HepG2 (cell line): ENCODE measurements at regions not wholly inside any gene's neighbourhood (a gene's known extent, or its start where the extent isn't known, plus 50 kb on each side); places are given as distances from the start of the nearest gene placed in this dataset.

ENCODE experiments used
- ATAC-seq: fragments of 200-7000 bp; cut with Tn5 transposase; 3 replicates; pipeline ENCODE4 v1.9.1; 2020; ENCODE audit warnings: mild to moderate bottlenecking, moderate library complexity
- BruUV-seq: library from RNA; stranded (reverse); fragments of 400-500 nt; replicated peaks from 2 replicates; lab custom pipeline; 2021; lab: Mats Ljungman, UMichigan
- CTCF ChIA-PET: fragments of 300-600 bp; formaldehyde crosslinking; extraction: SDS; loops from one replicate; lab custom pipeline; 2021; ENCODE audit warnings: low total read pairs, inconsistent platforms, low intra/inter-chr PET ratio; lab: Yijun Ruan, JAX
- POLR2A ChIA-PET: fragments of 350-600 bp; sonication (Branson Sonifier 250); formaldehyde crosslinking; loops from one replicate; lab custom pipeline; 2020; ENCODE audit warnings: antibody characterized with exemption, inconsistent platforms; lab: Yijun Ruan, JAX
- DNase-seq: peaks from one replicate; pipeline ENCODE4 v3.0.0-alpha.2; 2015; ENCODE audit warnings: low spot score
- FAIRE-seq: peaks from 3 replicates; lab custom pipeline; 2011; peaks lifted over from hg19 to GRCh38; lab: Jason Lieb, UNC
- H2AFZ ChIP-seq: one replicate; pipeline ENCODE4 v1.6.1; 2011; ENCODE audit warnings: low read length, inconsistent platforms
- H3K27ac ChIP-seq: fragments of 300-600 bp; 3 replicates; pipeline ENCODE4 v1.8.0; 2011; ENCODE audit warnings: mixed run types, mild to moderate bottlenecking, mixed read lengths, low read length, inconsistent platforms; ENCODE audit not compliant: insufficient read depth; ENCODE audit errors: extremely low read length
- H3K27me3 ChIP-seq, 2 experiments: fragments of 200-600 bp in 1 of 2; 2 replicates in 1 of 2; 3 replicates in 1 of 2; pipeline versions ENCODE4 v1.6.0 to v1.8.0; 2011; ENCODE audit warnings: low read length in 2 of 2, mild to moderate bottlenecking in 2 of 2, moderate library complexity in 2 of 2, inconsistent platforms in 1 of 2; ENCODE audit not compliant: insufficient read depth in 2 of 2, control insufficient read depth in 1 of 2
- H3K36me3 ChIP-seq, 2 experiments: fragments of 200-600 bp in 1 of 2; replicated peaks in 1 of 2; 2 replicates in 1 of 2; 3 replicates in 1 of 2; pipeline versions ENCODE4 v1.5.1 to v1.8.0; 2011; ENCODE audit warnings: low read length in 2 of 2, inconsistent platforms in 1 of 2; ENCODE audit not compliant: insufficient read depth in 2 of 2, control insufficient read depth in 1 of 2
- H3K4me1 ChIP-seq: 2 replicates; pipeline ENCODE4 v1.5.1; 2012; ENCODE audit warnings: low read length, inconsistent platforms; ENCODE audit not compliant: insufficient read depth
- H3K4me2 ChIP-seq: 2 replicates; pipeline ENCODE4 v1.6.0; 2011; ENCODE audit warnings: low read depth, low read length, inconsistent platforms
- H3K4me3 ChIP-seq, 3 experiments: fragments of 200-600 bp in 1 of 3; sonication (generic), shearing (Covaris generic) in 1 of 3; replicated peaks in 1 of 3; 2 replicates each; pipeline ENCODE4 v1.5.1; 2011 to 2016; ENCODE audit warnings: low read length in 3 of 3, inconsistent platforms in 2 of 3, low read depth in 2 of 3, mild to moderate bottlenecking in 2 of 3, control low read depth in 1 of 3, mixed read lengths in 1 of 3; ENCODE audit not compliant: insufficient read depth in 1 of 3
- H3K79me2 ChIP-seq: one replicate; pipeline ENCODE4 v1.6.1; 2011; ENCODE audit warnings: low read length, inconsistent platforms; ENCODE audit not compliant: insufficient read depth
- H3K9ac ChIP-seq: 2 replicates; pipeline ENCODE4 v1.6.0; 2011; ENCODE audit warnings: mild to moderate bottlenecking, low read depth, low read length, inconsistent platforms; ENCODE audit not compliant: insufficient read depth
- H3K9me3 ChIP-seq: 2 replicates; pipeline ENCODE4 v1.5.1; 2012; ENCODE audit warnings: mild to moderate bottlenecking, low read length
- H4K20me1 ChIP-seq: 2 replicates; pipeline ENCODE4 v1.6.0; 2011; ENCODE audit warnings: inconsistent platforms, mild to moderate bottlenecking, low read length, moderate library complexity; ENCODE audit not compliant: insufficient read depth
- GATA4 ChIP-seq: sonication (generic); IDR thresholded peaks from 2 replicates; pipeline ENCODE4 v1.6.1; 2016; ENCODE audit warnings: antibody characterized with exemption, low read depth, borderline replicate concordance
- HBP1 ChIP-seq: IDR thresholded peaks from 2 replicates; pipeline ENCODE4 v1.6.1; 2016; ENCODE audit warnings: low read depth, control low read depth
- NFATC3 ChIP-seq: sonication (generic); formaldehyde crosslinking; IDR thresholded peaks from 2 replicates; pipeline ENCODE4 v1.5.1; 2020; ENCODE audit warnings: mild to moderate bottlenecking, missing genetic modification reagents
- PREB ChIP-seq: sonication (generic); formaldehyde crosslinking; IDR thresholded peaks from 2 replicates; pipeline ENCODE4 v1.4.0; 2020; ENCODE audit warnings: missing genetic modification reagents
- RAD51 ChIP-seq: fragments of 450-650 bp; IDR thresholded peaks from 2 replicates; pipeline ENCODE4 v1.6.1; 2016; ENCODE audit warnings: borderline replicate concordance
- RBM39 ChIP-seq: fragments of 200-400 bp; formaldehyde crosslinking; IDR thresholded peaks from one replicate; pipeline ENCODE4 v1.6.1; 2018; ENCODE audit warnings: antibody characterized with exemption, mild to moderate bottlenecking, low read depth, low read length; ENCODE audit not compliant: poor library complexity, severe bottlenecking
- ZHX2 ChIP-seq, 2 experiments: sonication (generic) in 1 of 2; formaldehyde crosslinking in 1 of 2; IDR thresholded peaks; 2 replicates each; pipeline versions ENCODE4 v1.6.1 to v1.9.0; 2014 to 2022; ENCODE audit warnings: antibody characterized with exemption in 1 of 2, borderline replicate concordance in 1 of 2, inconsistent platforms in 1 of 2, low read depth in 1 of 2, missing genetic modification reagents in 1 of 2
- ZNF496 ChIP-seq: sonication (generic); formaldehyde crosslinking; IDR thresholded peaks from 2 replicates; pipeline ENCODE4 v1.8.1; 2023; ENCODE audit warnings: mild to moderate bottlenecking, moderate library complexity, missing genetic modification reagents; ENCODE audit not compliant: insufficient replicate concordance
- WGBS: methylation state at CpG from one replicate; pipeline ENCODE4 v1.1.6; 2017; ENCODE audit warnings: low lambda C conversion rate; 5-methylcytosine and 5-hydroxymethylcytosine counted together
- in situ Hi-C: cut with HindIII; loops from 2 replicates; pipeline ENCODE4 v1.10.0; 2017; ENCODE audit warnings: low pct_unique_long_range_greater_than_20kb; ENCODE audit not compliant: extremely low pct_ligation_motif_present
- intact Hi-C: fragments of 100-400 bp; cut with micrococcal nuclease; formaldehyde crosslinking; loops from one replicate; pipeline ENCODE4 v1.10.0; 2022; ENCODE audit not compliant: unreplicated experiment
- TF ChIP-seq, protein P1 (sequence below): sonication (generic); formaldehyde crosslinking; conservative IDR thresholded peaks from 2 replicates; pipeline ENCODE4 v1.4.0; 2020; ENCODE audit warnings: missing genetic modification reagents

DNA sequence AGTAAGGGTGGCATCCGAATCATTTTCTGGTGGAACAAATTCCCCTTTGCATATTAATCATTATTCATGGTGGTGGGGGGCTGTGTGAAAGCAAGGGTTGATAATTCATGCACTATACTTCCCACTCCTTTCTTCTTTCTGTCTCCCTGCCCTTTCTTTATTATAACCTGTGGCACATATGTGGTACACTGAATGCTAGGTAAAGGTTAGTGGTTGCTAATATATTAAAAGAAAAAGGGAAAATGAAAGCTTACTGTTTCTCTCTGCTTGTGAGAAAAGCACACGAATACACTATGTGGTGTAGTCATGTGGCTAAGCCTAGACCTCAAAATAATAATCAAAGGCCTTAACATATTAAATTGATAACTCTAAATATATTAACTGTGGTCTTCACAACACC is 178.4 kb upstream of the RPS6KA3 start:
- Histone ChIP-seq H3K4me2 (no peak overlapping the region), H3K27me3 (no peaks in the 10 kb centered on the region), H2AFZ (no peak overlapping the region), H4K20me1 (no peaks in the 10 kb centered on the region), H3K79me2 (peaks cover 1% of the 10 kb centered on the region), H3K4me1 (peaks cover 38% of the 10 kb centered on the region), H3K9me3 (no peaks in the 10 kb centered on the region), H3K9ac (no peak overlapping the region), H3K36me3 (no peaks in the 10 kb centered on the region), H3K27ac (no peak overlapping the region), H3K4me3 (no peak overlapping the region)
- intact Hi-C loops (no loop called here), in situ Hi-C loops (no loop called here)
- CTCF ChIA-PET, result no interaction called here
- ATAC-seq (no peak), FAIRE-seq (no peak), DNase-seq (no peak)
- POLR2A ChIA-PET, result no interaction called here
- BruUV-seq, result no TSS peak
- TF ChIP-seq RBM39 (no peak), ZHX2 (IDR thresholded peaks at IDR 0.05; ENCODE audit: low read depth) (no peak), ZHX2 (CRISPR knock-in tag; IDR thresholded peaks at IDR 0.05; ENCODE audit: borderline replicate concordance) (no peak), NFATC3 (no peak), PREB (CRISPR knock-in tag) (no peak), RAD51 (no peak), HBP1 (CRISPR knock-in tag) (no peak), GATA4 (no peak), ZNF496 (CRISPR knock-in tag) (no peak)
- TF ChIP-seq, protein P1, sequence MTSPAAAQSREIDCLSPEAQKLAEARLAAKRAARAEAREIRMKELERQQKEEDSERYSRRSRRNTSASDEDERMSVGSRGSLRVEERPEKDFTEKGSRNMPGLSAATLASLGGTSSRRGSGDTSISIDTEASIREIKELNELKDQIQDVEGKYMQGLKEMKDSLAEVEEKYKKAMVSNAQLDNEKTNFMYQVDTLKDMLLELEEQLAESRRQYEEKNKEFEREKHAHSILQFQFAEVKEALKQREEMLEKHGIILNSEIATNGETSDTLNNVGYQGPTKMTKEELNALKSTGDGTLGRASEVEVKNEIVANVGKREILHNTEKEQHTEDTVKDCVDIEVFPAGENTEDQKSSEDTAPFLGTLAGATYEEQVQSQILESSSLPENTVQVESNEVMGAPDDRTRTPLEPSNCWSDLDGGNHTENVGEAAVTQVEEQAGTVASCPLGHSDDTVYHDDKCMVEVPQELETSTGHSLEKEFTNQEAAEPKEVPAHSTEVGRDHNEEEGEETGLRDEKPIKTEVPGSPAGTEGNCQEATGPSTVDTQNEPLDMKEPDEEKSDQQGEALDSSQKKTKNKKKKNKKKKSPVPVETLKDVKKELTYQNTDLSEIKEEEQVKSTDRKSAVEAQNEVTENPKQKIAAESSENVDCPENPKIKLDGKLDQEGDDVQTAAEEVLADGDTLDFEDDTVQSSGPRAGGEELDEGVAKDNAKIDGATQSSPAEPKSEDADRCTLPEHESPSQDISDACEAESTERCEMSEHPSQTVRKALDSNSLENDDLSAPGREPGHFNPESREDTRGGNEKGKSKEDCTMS (CRISPR knock-in tag), result no peak
- 88% methylated on average over 2 of the region's 2 CpGs for WGBS
